NCI-H2029 (cell line): ENCODE measurements at regions not wholly inside any gene's neighbourhood (a gene's known extent, or its start where the extent isn't known, plus 50 kb on each side); places are given as distances from the start of the nearest gene placed in this dataset.

Experiments used
- DNase-seq: peaks from one replicate; lab custom pipeline; 2025; lab: John Stamatoyannopoulos, UW

- DNase-seq: no peak
Observed at GRCh38 chr20:23136893-23137745, 51.0 kb upstream of the CD93 start.

GRCh38 chr20:23135449-23136420, 49.6 kb upstream of the CD93 start:
- DNase-seq: no peak
